NB4 (cell line): ENCODE measurements at regions not wholly inside any gene's neighbourhood (a gene's known extent, or its start where the extent isn't known, plus 50 kb on each side); places are given as distances from the start of the nearest gene placed in this dataset.

ENCODE experiments used
- DNase-seq: peaks from one replicate; pipeline ENCODE4 v3.0.0; 2010; ENCODE audit warnings: low read depth
- H3K4me3 ChIP-seq: one replicate; pipeline ENCODE4 v1.5.1; 2011; ENCODE audit warnings: mild to moderate bottlenecking, low read depth, low read length, moderate library complexity
- MYC ChIP-seq: IDR thresholded peaks from 2 replicates; pipeline ENCODE4 v1.6.1; 2011; ENCODE audit warnings: low read depth, low read length
- POLR2A ChIP-seq: IDR thresholded peaks from 2 replicates; pipeline ENCODE4 v1.6.1; 2011; ENCODE audit warnings: mild to moderate bottlenecking; ENCODE audit not compliant: insufficient read length; ENCODE audit errors: extremely low read depth
- TF ChIP-seq, protein P1 (sequence below): IDR thresholded peaks from one replicate; pipeline ENCODE4 v1.5.1; 2012; ENCODE audit warnings: low read depth, low read length
- TF ChIP-seq, protein P2 (sequence below): IDR thresholded peaks from 2 replicates; pipeline ENCODE4 v1.6.1; 2011; ENCODE audit warnings: low read depth, low read length

DNA sequence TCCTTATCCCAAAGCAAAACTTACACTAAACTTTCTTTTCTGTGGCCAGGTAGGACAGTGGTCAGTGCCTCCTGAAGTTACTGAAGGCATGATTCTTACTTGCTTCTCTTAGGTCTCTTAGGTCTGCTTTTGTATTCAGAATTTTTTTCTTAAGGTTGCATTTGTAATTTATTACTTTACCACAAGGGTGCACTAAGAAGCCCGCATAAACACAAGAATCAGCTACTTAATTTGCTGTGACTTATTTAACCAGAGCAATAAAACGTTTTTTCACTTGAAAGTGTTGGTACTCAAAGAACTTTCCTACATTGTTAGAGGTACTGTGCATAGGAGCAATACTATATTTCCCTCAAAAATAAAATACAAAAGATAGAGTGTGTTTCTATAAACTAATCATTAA, 75.4 kb upstream of the LAMA2 start:
- no peak overlapping the region for H3K4me3 ChIP-seq
- DNase-seq: peak; percentile 27
- TF ChIP-seq, protein P1, sequence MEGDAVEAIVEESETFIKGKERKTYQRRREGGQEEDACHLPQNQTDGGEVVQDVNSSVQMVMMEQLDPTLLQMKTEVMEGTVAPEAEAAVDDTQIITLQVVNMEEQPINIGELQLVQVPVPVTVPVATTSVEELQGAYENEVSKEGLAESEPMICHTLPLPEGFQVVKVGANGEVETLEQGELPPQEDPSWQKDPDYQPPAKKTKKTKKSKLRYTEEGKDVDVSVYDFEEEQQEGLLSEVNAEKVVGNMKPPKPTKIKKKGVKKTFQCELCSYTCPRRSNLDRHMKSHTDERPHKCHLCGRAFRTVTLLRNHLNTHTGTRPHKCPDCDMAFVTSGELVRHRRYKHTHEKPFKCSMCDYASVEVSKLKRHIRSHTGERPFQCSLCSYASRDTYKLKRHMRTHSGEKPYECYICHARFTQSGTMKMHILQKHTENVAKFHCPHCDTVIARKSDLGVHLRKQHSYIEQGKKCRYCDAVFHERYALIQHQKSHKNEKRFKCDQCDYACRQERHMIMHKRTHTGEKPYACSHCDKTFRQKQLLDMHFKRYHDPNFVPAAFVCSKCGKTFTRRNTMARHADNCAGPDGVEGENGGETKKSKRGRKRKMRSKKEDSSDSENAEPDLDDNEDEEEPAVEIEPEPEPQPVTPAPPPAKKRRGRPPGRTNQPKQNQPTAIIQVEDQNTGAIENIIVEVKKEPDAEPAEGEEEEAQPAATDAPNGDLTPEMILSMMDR: peak; percentile 14
- TF ChIP-seq MYC: no peak
- TF ChIP-seq, protein P2, sequence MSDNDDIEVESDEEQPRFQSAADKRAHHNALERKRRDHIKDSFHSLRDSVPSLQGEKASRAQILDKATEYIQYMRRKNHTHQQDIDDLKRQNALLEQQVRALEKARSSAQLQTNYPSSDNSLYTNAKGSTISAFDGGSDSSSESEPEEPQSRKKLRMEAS: no peak
- no peak for TF ChIP-seq POLR2A

DNA sequence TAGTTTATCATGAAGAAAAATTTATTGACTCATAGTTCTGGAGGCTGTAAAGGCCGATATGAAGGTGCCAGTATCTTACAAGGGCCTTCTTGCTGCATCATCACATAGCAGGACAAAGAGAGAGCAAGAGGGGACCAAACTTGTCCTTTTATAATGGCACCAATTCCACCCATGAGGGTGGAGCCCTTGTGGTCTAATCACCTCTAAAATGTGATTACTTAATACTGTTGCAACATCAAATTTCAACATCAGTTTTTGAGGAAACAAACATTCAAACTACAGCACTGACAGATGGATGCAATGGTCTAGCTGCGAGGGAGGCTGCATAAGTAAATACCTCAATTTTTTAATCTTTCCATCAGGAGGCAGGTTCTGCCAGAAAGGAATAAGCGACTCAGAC, 76.7 kb upstream of the LAMA2 start:
- peak; percentile 52 for DNase-seq
- TF ChIP-seq MYC (no peak), POLR2A (no peak)
- TF ChIP-seq, protein P2: no peak
- TF ChIP-seq, protein P1: no peak

DNA sequence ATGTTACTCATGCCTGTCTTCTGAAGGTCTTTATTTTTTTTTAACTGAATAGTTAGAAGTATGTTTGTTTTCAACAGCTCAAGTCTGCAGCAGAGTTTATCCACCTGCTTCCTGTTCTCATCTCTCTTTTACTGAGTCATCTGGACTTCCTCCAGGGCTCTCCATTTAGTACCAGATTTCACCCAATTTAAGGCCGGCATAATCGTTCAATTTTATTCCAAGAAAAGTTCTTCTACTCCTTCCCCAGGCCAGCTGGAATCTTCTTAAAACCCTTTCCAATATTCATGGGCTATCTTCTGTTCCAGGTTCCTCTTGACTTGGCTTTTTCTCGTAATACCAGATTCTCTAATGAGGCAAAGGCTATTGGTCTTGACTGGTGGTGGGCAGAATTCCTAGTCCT, 79.0 kb upstream of the LAMA2 start:
- no peak for DNase-seq
- H3K4me3 ChIP-seq: no peak overlapping the region
- no peak for TF ChIP-seq POLR2A
- TF ChIP-seq MYC: no peak
- TF ChIP-seq, protein P2: no peak
- TF ChIP-seq, protein P1: no peak

More for the DNA sequence above, 76.7 kb upstream of the LAMA2 start:
- no peak overlapping the region for H3K4me3 ChIP-seq

DNA sequence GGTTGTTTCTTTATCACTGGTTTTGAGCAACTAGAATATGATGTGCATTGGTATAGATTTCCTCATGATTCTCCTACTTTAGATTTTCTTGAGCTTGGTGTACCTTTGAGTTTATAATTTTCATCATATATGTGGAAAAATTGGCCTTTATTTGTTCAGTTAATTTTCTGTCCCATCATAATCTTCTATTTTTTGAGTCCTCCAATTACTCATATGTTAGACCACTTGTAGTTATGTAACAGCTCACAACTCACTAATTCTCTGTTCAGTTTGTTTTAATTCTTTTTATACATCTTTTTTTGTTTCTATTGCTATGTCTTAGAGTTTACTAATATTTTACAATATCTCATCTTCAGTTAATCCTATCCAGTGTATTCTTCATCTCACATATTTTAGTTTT, 81.3 kb upstream of the LAMA2 start:
- TF ChIP-seq MYC: no peak
- TF ChIP-seq, protein P1: no peak
- TF ChIP-seq, protein P2: no peak
- no peak for TF ChIP-seq POLR2A
- H3K4me3 ChIP-seq: no peak overlapping the region
- DNase-seq: no peak

DNA sequence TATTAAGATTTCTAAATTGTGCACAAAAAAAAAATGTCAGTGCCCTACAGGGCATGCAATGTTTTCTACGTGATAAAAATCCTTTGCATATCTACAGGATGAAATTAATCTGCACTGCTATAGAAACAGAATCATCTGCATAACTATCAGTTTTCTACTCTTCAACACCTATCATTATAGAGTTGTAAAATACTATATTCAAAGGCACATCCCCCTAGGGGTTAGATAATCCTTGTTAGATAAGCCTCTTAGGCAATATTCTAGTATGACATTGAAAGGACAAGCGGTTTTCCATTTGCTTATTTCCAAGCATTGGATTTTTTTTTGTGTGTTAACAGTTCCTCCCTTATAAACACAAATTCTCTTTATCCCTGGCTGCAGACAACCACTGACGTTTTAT, 98.7 kb upstream of the LAMA2 start:
- no peak for DNase-seq
- H3K4me3 ChIP-seq: no peak overlapping the region
- TF ChIP-seq POLR2A (no peak), MYC (no peak)
- TF ChIP-seq, protein P1: no peak
- TF ChIP-seq, protein P2: no peak

DNA sequence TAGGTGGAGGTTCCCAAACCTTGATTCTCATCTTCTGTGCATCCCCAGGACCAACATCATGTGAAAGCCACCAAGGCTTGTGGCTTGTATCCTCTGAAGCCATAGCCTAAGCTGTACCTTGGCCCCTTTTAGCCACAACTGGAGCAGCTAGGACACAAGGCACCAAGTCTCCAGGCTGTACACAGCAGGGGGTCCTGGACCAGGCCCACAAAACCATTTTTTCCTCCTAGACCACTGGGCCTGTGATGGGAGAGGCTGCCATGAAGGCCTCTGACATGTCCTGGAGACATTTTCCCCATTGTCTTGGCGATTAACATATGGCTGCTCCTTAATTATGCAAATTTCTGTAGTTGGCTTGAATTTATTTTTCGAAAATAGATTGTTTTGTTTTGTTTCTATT, 114.8 kb upstream of the LAMA2 start:
- H3K4me3 ChIP-seq: no peak overlapping the region
- TF ChIP-seq, protein P2: no peak
- no peak for TF ChIP-seq MYC
- no peak for TF ChIP-seq POLR2A
- TF ChIP-seq, protein P1: no peak
- no peak for DNase-seq
